HG03460 (cell line): ENCODE measurements at regions not wholly inside any gene's neighbourhood (a gene's known extent, or its start where the extent isn't known, plus 50 kb on each side); places are given as distances from the start of the nearest gene placed in this dataset.
A peak's percentile ranks its signal among the peaks of the same experiment; 100 is the strongest.

Source experiments
- ATAC-seq: cut with Tn5 transposase; IDR thresholded peaks from one replicate; pipeline ENCODE4 v1.9.1; 2021; ENCODE audit not compliant: unreplicated experiment

GRCh38 chr7:7044806-7045205 lies 137.5 kb upstream of the C1GALT1 start:
- no peak for ATAC-seq

- ATAC-seq, result no peak
These were observed 134.1 kb upstream of the C1GALT1 start for GRCh38 chr7:7048213-7048612.

- peak; percentile 88 for ATAC-seq
These were observed 131.0 kb upstream of the C1GALT1 start for GRCh38 chr7:7051206-7051877.

GRCh38 chr7:7054252-7054830 lies 128.0 kb upstream of the C1GALT1 start:
- ATAC-seq, result no peak

DNA sequence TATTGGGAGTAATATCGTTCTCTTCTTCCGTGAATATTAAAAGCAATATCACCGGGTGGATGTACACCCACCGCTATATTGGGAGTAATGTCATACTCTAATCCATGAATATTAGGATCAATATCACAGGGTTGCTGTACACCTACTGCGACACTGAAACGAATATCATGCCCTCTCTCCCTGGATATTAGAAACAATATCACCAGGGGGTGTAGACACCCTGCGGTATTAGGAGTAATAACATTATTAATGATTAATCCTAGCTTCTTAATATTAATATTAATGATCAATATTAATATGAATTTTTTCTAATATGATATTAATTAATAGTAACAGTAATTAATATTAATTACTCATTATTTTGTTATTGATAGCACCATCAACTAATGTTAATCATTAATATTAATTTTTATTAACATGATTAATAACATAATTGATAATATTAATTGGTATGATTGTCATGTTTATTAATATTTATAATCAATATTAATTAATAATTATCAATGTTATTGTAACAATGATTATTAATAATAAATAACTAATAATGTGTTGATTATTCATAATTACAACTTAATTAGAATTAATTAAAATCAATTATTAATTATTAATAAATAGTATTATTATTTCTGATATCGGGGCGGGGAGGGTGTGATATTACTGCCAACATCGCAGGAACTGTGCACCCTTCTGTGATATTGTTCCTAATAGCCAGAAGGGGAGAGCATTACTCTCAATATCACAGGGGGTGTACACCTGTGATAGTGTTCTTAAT lies 121.3 kb upstream of the C1GALT1 start:
- ATAC-seq, result no peak

GRCh38 chr7:7077945-7078344 lies 104.4 kb upstream of the C1GALT1 start:
- ATAC-seq, result no peak

- ATAC-seq, result no peak
These were observed 101.5 kb upstream of the C1GALT1 start for GRCh38 chr7:7080802-7081201.

DNA sequence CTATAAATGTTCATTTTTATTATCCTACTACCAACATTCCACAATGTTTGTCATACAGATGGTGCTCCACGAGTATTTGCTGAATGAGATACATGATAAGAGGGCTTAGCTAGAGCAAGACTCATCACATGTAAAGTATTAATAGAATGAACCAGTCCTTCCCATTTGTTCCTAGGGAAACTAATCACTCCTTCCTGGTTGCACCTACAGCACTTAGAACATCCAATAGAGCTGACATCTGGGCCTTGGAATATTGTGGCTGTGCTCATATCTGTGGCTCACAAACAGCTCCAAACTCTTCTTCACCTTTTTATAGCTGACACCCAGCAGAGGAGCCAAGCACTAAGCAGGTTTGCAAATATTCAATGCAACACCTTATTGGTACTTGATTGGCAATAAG lies 91.9 kb upstream of the C1GALT1 start:
- ATAC-seq, result no peak

DNA sequence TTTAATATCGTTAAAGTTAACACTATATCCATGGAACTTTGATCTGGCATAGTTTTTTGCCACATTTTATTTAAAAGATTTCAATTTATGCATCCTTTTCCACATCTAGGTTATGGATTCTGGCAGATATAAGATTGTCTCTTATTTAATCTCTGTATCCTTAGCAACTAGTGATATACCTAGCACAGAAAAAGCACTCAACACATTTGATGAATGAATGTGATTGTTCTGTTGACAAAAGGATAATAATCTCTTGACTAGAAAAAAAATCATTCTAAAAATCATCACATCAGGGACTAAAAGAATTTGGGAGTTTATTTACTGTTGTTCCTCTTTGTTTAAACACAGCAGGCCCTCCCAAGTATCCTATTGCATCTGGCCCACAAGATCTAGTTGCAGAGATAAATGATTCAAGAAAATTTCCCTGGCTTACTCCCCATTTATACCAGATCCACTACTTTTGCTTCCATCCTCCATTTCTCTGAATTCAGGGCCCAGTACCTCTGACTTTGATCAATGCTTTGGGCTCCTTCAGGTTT lies 84.0 kb upstream of the C1GALT1 start:
- ATAC-seq, result no peak

GRCh38 chr7:7099584-7100014 lies 82.7 kb upstream of the C1GALT1 start:
- no peak for ATAC-seq

DNA sequence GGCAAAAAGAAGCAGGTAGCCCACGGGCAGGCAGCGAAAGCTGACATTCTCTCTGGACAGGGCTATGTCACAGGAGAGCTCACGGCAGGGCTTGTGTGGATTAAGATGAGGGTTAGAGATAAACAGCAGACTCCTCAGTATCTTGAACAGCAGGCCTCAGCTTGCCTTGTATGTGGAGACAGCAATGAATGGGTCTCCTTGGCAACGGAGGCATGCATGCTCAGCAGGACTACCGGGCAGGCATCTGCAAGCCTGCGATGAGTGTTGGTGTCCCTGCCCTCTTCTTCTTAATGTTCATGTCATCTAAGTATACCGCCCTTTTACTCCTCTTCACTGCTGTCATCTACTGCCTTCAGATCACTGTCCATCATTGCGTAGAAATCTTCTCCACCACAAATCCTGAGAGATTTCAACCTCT lies 81.9 kb upstream of the C1GALT1 start:
- ATAC-seq, result no peak

DNA sequence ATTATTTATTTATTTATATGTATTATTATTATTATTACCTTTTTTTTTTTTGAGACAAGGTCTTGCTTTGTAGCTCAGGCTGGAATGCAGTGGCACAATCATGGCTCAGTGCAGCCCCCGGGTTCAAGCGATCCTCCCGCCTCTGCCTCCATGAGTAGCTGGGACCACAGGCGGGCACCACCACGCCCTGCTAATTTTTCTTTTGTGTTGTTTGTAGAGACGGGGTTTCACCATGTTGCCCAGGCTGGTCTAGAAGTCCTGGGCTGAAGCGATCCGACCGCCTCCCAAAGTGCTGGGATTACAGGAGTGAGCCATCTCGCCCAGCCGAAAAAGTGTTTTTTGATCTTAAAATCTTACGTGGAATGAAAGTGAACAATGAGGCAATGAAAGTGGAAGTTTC lies 79.4 kb upstream of the C1GALT1 start:
- no peak for ATAC-seq

DNA sequence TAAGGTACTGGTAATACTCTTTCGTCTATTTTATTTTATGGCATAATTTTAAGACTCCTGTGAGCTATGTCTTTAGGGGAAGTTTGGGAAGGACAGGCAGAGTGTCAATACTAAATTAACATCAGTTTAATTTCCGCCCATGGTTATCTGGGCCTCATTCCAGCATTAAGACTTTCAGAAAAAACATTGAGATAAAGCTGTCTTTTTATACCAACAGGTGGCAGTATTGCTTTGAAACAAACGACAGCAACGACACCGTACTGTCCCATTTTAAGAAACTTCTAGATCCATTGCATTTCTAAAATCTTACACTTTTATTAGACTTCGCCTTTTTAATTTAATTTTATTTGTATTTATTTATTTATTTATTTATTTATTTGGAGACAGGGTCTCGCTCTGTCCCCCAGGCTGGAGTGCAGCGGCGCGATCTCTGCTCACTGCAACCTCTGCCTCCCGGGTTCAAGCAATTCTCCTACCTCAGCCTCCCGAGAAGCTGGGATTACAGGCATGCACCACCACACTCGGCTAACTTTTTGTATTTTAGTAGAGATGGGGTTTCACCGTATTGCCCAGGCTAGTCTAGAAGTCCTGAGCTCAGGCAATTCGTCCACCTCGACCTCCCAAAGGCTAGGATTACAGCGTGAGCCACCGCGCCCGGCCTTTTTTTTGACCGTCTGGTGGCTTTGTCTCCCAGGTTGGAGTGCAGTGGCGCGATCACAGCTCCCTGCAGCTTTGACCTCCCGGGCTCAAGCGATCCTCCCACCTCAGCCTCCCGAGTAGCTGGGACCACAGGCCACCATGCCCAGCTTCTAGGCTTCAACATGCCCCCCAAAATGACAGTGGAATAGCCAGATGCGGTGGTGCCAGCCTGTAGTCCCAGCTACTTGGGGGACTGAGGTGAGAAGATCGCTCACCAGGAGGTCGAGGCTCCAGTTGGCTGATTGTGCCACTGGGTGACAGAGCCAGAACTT lies 78.7 kb upstream of the C1GALT1 start:
- ATAC-seq, result peak; percentile 62

GRCh38 chr7:7104314-7104698 lies 78.0 kb upstream of the C1GALT1 start:
- ATAC-seq, result no peak

DNA sequence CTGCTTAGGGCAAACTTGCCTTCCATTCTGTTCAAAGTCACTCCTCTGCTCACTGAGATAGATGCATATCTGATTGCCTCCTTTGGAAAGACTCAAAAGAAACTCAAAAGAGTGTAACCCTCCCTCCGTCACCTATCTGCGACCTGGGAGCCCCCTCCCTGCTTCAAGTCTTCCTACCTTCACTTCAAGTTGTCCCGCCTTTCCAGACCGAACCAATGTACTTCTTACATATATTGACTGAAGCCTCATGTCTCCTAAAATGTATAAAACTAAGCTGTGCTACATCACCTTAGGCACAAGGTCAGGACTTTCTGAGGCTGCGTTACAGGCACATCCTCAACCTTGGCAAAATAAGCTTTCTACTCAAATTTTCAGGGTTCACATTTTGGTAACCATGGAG lies 77.4 kb upstream of the C1GALT1 start:
- ATAC-seq, result no peak

- ATAC-seq, result no peak
These were observed 76.4 kb upstream of the C1GALT1 start for GRCh38 chr7:7105800-7106582.

DNA sequence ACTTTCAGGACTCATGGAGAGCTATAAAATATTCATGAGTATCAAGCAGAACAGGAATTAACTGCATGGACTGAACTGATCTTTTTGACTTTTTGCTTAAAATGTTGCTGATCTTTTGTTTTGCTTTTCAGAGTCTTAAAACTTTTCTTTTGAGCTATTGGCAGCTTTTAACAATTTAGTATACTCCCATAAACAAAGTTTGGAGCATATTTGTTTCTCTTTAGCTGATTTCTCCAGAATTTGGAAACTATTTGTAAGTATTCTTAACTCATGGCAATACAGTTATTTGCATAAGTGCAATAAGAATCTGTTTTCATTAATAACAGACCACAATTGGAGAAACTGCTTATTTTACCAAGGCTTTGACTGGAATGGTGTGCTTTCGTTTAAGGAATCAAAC lies 73.4 kb upstream of the C1GALT1 start:
- ATAC-seq, result no peak

DNA sequence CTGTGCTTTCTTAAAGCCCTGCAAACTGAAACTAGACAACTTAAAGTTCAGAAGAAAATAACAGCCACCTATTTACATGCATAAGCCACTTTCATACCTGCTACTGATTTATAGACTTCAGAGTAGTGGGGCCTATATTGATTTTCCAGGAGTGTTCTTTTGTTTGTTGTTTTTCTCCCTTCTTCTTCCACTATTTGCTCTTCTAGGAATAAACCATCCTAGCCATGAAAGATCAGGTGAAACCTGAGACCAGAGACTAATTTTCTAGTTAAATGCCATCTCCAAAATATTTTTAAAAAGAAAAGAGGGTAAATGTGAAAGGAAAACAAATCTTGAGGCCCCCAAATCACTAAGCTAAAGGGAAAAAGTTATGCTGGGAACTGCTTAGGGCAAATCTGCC lies 72.4 kb upstream of the C1GALT1 start:
- ATAC-seq, result no peak

- ATAC-seq, result no peak
These were observed 71.6 kb upstream of the C1GALT1 start for GRCh38 chr7:7110706-7111105.

GRCh38 chr7:7112868-7113267 lies 69.5 kb upstream of the C1GALT1 start:
- no peak for ATAC-seq
